Endothelial cell of umbilical vein (primary cell): ENCODE measurements at regions not wholly inside any gene's neighbourhood (a gene's known extent, or its start where the extent isn't known, plus 50 kb on each side); places are given as distances from the start of the nearest gene placed in this dataset.

Source experiments
- BruUV-seq: library from RNA; stranded (reverse); fragments of 400-500 nt; replicated peaks from 2 replicates; lab custom pipeline; 2021; lab: Mats Ljungman, UMichigan
- CTCF ChIA-PET: fragments of 300-600, 350-600 bp; sonication (Branson Sonifier 250); formaldehyde crosslinking; loops from one replicate; lab custom pipeline; 2021; ENCODE audit warnings: antibody characterized with exemption, inconsistent platforms; lab: Charles Lee
- POLR2A ChIA-PET: fragments of 300-600, 350-600 bp; sonication (Branson Sonifier 250); formaldehyde crosslinking; loops from one replicate; lab custom pipeline; 2021; ENCODE audit warnings: antibody characterized with exemption, inconsistent platforms; lab: Charles Lee
- DNase-seq: peaks from one replicate; pipeline ENCODE4 v3.0.0-alpha.2; 2011; ENCODE audit warnings: low read depth, low spot score
- FAIRE-seq: peaks from 2 replicates; lab custom pipeline; 2011; peaks lifted over from hg19 to GRCh38; lab: Jason Lieb, UNC
- H2AFZ ChIP-seq: 2 replicates; pipeline ENCODE4 v1.6.0; 2012; ENCODE audit warnings: low read depth, low read length, control low read depth, inconsistent platforms
- H3K27ac ChIP-seq: 2 replicates; pipeline ENCODE4 v1.5.1; 2011; ENCODE audit warnings: low read depth, mild to moderate bottlenecking, control low read depth, low read length, moderate library complexity; ENCODE audit not compliant: insufficient read depth
- H3K27me3 ChIP-seq, 2 experiments: 2 replicates each; pipeline versions ENCODE4 v1.6.0 to v1.6.1; 2011; ENCODE audit warnings: low read length in 2 of 2, mixed read lengths in 1 of 2; ENCODE audit not compliant: control insufficient read depth in 2 of 2, insufficient read depth in 2 of 2
- H3K36me3 ChIP-seq, 2 experiments: 2 replicates in 1 of 2; 3 replicates in 1 of 2; pipeline ENCODE4 v1.5.1; 2011; ENCODE audit warnings: low read length in 2 of 2, mild to moderate bottlenecking in 1 of 2, moderate library complexity in 1 of 2; ENCODE audit not compliant: control insufficient read depth in 2 of 2, insufficient read depth in 2 of 2; ENCODE audit errors: extremely low read depth in 1 of 2
- H3K4me1 ChIP-seq: 3 replicates; pipeline ENCODE4 v1.5.1; 2011; ENCODE audit warnings: mild to moderate bottlenecking, low read length; ENCODE audit not compliant: control insufficient read depth, insufficient read depth; ENCODE audit errors: extremely low read depth
- H3K4me2 ChIP-seq: 2 replicates; pipeline ENCODE4 v1.6.1; 2011; ENCODE audit warnings: low read length, control low read depth, mixed read lengths; ENCODE audit not compliant: insufficient read depth
- H3K4me3 ChIP-seq, 3 experiments: fragments of 200-600 bp in 1 of 3; sonication (generic), shearing (Covaris generic) in 1 of 3; replicated peaks in 1 of 3; 2 replicates each; pipeline ENCODE4 v1.5.1; 2011 to 2016; ENCODE audit warnings: control low read depth in 3 of 3, low read length in 3 of 3, mild to moderate bottlenecking in 2 of 3, inconsistent platforms in 1 of 3, low read depth in 1 of 3, moderate library complexity in 1 of 3; ENCODE audit not compliant: insufficient read depth in 1 of 3
- H3K79me2 ChIP-seq: 2 replicates; pipeline ENCODE4 v1.6.0; 2012; ENCODE audit warnings: low read length, inconsistent platforms; ENCODE audit not compliant: control insufficient read depth, insufficient read depth
- H3K9ac ChIP-seq: replicated peaks from 2 replicates; pipeline ENCODE3; 2011; ENCODE audit warnings: low read length, control low read depth; ENCODE audit not compliant: insufficient read depth; ENCODE audit errors: extremely low read depth
- H3K9me1 ChIP-seq: replicated peaks from 3 replicates; pipeline ENCODE4 v1.6.0; 2011; ENCODE audit warnings: mild to moderate bottlenecking, low read length; ENCODE audit not compliant: control insufficient read depth, insufficient read depth; ENCODE audit errors: extremely low read depth
- H3K9me3 ChIP-seq: replicated peaks from 2 replicates; pipeline ENCODE4 v1.5.1; 2012; ENCODE audit warnings: low read length, inconsistent platforms; ENCODE audit not compliant: control insufficient read depth, insufficient read depth
- H4K20me1 ChIP-seq: replicated peaks from 2 replicates; pipeline ENCODE3; 2011; ENCODE audit warnings: mild to moderate bottlenecking, low read length; ENCODE audit not compliant: control insufficient read depth, insufficient read depth; ENCODE audit errors: extremely low read depth
- EZH2 ChIP-seq: IDR thresholded peaks from 2 replicates; pipeline ENCODE4 v1.6.1; 2012; ENCODE audit warnings: borderline replicate concordance, low read depth, mild to moderate bottlenecking, moderate library complexity, low read length, inconsistent platforms; ENCODE audit not compliant: severe bottlenecking
- FOS ChIP-seq: IDR thresholded peaks from 2 replicates; pipeline ENCODE4 v1.6.1; 2011; ENCODE audit warnings: mild to moderate bottlenecking, low read length, moderate library complexity, borderline replicate concordance; ENCODE audit not compliant: insufficient read depth
- GATA2 ChIP-seq: IDR thresholded peaks from 2 replicates; pipeline ENCODE4 v1.7.0; 2011; ENCODE audit warnings: low read depth, mild to moderate bottlenecking, moderate library complexity, mixed read lengths, low read length; ENCODE audit not compliant: insufficient read length, insufficient read depth
- JUN ChIP-seq: IDR thresholded peaks from 2 replicates; pipeline ENCODE4 v1.6.1; 2011; ENCODE audit warnings: borderline replicate concordance, low read depth; ENCODE audit not compliant: insufficient read length, insufficient read depth
- MYC ChIP-seq: IDR thresholded peaks from one replicate; pipeline ENCODE4 v1.6.1; 2011; ENCODE audit warnings: mild to moderate bottlenecking, low read depth, low read length
- POLR2A ChIP-seq: IDR thresholded peaks from 2 replicates; pipeline ENCODE4 v1.6.1; 2012; ENCODE audit warnings: low read depth, mild to moderate bottlenecking, control low read depth, low read length
- POLR2AphosphoS5 ChIP-seq: IDR thresholded peaks from 2 replicates; pipeline ENCODE4 v1.6.1; 2012; ENCODE audit warnings: low read depth, mild to moderate bottlenecking, control low read depth, low read length, moderate library complexity; ENCODE audit not compliant: insufficient read depth
- dilution Hi-C: fragments of 300-500 bp; cut with MboI; formaldehyde crosslinking; loops from one replicate; pipeline ENCODE4 v1.15.0; 2019; ENCODE audit warnings: low sequenced_read_pairs; ENCODE audit not compliant: extremely low pct_ligation_motif_present
- intact Hi-C: fragments of 100-400 bp; cut with micrococcal nuclease; formaldehyde crosslinking; loops from one replicate; pipeline ENCODE4 v1.10.0; 2022
- TF ChIP-seq, protein P1 (sequence below): IDR thresholded peaks from 2 replicates; pipeline ENCODE4 v1.6.1; 2011; ENCODE audit not compliant: insufficient read depth, insufficient read length
- TF ChIP-seq, protein P2 (sequence below), 2 donors: IDR thresholded peaks; 1 replicate in 1 of 2; 2 replicates in 1 of 2; pipeline ENCODE4 v1.5.1; 2011; ENCODE audit warnings: low read length in 2 of 2, mild to moderate bottlenecking in 2 of 2, moderate library complexity in 2 of 2, control low read depth in 1 of 2, inconsistent platforms in 1 of 2, low read depth in 1 of 2; ENCODE audit not compliant: insufficient read depth in 1 of 2; ENCODE audit errors: extremely low read depth in 1 of 2

DNA sequence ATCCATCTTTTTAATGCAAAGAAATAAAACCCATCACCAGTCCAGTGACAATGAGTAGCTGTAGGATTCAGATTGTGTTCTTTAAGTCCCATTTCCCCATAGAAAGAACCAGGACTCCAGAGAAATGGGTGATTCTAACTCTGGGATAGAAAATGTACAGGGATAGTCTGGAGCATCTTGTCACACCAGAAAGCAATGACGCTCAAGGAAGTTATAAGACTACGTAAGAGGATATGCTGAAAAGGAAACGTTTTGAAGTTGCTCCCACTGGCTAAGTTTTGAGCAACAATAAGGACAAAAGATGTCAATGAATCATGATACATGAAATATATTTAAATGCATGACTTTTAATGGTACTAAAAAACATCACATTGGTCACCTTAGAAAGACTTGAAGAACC lies 360.1 kb downstream of the DLEU7 start:
- H3K9me1 ChIP-seq, result no peaks in the 10 kb centered on the region
- H3K36me3 ChIP-seq, result no peaks in the 10 kb centered on the region
- H3K9ac ChIP-seq, result no peak overlapping the region
- TF ChIP-seq FOS (no peak), JUN (no peak), POLR2A (no peak), MYC (no peak), GATA2 (no peak), POLR2AphosphoS5 (no peak), EZH2 (no peak)
- TF ChIP-seq, protein P1, sequence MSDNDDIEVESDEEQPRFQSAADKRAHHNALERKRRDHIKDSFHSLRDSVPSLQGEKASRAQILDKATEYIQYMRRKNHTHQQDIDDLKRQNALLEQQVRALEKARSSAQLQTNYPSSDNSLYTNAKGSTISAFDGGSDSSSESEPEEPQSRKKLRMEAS, result no peak
- TF ChIP-seq, protein P2, sequence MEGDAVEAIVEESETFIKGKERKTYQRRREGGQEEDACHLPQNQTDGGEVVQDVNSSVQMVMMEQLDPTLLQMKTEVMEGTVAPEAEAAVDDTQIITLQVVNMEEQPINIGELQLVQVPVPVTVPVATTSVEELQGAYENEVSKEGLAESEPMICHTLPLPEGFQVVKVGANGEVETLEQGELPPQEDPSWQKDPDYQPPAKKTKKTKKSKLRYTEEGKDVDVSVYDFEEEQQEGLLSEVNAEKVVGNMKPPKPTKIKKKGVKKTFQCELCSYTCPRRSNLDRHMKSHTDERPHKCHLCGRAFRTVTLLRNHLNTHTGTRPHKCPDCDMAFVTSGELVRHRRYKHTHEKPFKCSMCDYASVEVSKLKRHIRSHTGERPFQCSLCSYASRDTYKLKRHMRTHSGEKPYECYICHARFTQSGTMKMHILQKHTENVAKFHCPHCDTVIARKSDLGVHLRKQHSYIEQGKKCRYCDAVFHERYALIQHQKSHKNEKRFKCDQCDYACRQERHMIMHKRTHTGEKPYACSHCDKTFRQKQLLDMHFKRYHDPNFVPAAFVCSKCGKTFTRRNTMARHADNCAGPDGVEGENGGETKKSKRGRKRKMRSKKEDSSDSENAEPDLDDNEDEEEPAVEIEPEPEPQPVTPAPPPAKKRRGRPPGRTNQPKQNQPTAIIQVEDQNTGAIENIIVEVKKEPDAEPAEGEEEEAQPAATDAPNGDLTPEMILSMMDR (IDR thresholded peaks at IDR 0.05; ENCODE audit: extremely low read depth in 1 of 2, insufficient read depth in 1 of 2, low read depth in 1 of 2, low read length in 2 of 2), result no peak
- intact Hi-C loops (no loop called here), dilution Hi-C loops (no loop called here)
- POLR2A ChIA-PET, result no interaction called here
- no peak overlapping the region for H3K4me3 ChIP-seq
- no peaks in the 10 kb centered on the region for H3K9me3 ChIP-seq
- no peak overlapping the region for H2AFZ ChIP-seq
- DNase-seq (no peak), FAIRE-seq (no peak)
- H4K20me1 ChIP-seq, result no peaks in the 10 kb centered on the region
- no peaks in the 10 kb centered on the region for H3K79me2 ChIP-seq
- BruUV-seq, result no TSS peak
- no peak overlapping the region for H3K27ac ChIP-seq
- H3K27me3 ChIP-seq, result no peaks in the 10 kb centered on the region
- CTCF ChIA-PET, result no interaction called here
- no peak overlapping the region for H3K4me2 ChIP-seq
- H3K4me1 ChIP-seq, result no peaks in the 10 kb centered on the region
